GM19025 (cell line): ENCODE measurements at regions not wholly inside any gene's neighbourhood (a gene's known extent, or its start where the extent isn't known, plus 50 kb on each side); places are given as distances from the start of the nearest gene placed in this dataset.
"Not testable (repeated sequence)": the region's sequence is repeated elsewhere in the genome, so short reads cannot be mapped to it uniquely, and the experiment has no call there.

Source experiments
- ATAC-seq: cut with Tn5 transposase; IDR thresholded peaks from one replicate; pipeline ENCODE4 v1.9.1; 2021; ENCODE audit warnings: mild to moderate bottlenecking, low read depth, moderate library complexity; ENCODE audit not compliant: unreplicated experiment

DNA sequence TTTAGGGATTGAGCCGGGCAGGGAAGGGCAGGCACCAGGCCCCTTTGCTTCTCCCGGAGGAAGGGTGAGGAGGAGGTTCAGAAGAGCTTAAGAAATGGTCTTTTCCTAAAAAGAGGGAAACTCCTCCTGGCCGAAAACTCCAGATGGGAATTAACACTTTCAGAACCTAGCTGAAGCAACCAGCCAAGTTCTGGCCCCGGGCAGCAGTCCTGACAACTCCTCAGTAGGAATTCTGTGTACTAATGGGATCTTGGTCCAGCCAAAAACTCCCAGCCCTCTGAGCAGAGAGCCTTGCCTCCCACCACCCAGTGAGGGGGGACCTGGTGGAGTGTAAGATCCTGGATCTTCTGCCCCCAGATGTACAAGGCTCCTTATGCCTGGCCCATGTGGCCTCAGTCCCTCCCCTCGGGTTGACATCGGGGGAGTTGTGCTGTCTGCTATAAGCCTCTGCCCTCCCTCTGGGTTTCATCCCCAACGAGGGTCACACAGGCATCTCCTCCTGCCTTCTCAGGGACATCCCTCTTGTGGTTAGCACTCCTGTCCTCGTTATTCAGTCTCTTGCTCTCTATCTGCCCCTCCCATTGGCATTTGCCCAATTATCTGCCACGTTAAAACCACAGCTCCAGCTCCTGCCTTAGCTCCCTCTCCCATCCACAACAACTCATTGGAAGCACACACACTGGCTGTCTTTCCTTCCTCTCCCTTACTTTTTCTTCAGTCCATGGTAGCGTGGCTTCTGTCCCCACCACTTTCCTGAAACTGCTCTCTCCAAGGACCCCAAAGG is 184.6 kb downstream of the CYP26B1 start:
- no peak for ATAC-seq

DNA sequence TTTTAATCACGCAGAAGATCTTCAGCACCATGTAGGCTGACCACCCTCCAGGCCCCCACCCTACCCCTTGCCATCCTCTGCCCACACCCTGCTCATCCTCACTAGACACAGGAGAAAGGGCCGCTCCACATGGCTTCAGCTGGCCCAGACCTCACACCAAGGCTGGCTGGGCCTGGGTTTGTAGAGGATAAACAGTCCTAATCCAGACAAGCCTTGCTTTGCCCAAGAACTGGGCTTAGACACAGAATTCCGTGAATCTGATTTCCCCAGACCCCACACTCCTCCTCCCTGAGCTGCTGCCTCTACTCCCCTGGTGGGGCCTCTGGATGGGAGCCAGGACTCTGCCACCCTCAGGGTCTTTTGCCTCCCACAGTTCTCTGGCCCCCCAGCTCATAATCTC is 185.3 kb downstream of the CYP26B1 start:
- no peak for ATAC-seq

DNA sequence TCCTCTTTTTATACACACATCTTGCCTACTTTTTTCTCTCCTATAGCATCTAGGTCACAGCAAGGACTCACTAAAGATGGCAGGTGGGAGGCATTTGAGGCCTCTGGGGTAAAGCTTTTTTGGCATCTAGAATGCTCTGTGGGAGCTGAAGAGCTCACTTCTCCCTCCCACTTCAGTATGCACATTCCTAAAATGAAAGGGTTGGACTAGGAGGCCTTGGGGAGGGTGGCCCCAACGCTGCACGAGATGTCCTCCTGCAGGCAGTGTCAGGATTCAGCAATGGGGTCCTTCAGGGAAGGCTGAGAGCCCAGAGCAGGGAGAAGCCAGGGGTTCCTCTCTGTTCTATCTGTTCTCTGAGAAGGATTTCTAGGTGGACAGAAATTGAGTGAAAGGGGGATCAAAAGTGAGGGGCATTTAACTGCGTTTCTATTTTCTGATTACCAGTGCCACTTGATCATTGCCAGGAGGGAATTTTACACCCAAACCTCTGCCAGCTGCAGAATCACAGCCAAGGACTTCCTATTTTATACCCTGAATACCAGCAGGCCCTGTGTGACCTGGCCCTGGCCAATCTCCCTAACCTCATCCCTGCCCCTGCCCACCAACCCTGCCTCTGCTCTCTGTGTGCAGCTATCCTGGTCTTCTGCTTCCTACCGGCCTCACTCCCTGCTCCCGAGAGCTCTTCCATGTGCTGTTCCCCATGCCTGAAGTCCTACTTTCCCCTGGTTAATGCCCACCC is 186.2 kb downstream of the CYP26B1 start:
- ATAC-seq: no peak

DNA sequence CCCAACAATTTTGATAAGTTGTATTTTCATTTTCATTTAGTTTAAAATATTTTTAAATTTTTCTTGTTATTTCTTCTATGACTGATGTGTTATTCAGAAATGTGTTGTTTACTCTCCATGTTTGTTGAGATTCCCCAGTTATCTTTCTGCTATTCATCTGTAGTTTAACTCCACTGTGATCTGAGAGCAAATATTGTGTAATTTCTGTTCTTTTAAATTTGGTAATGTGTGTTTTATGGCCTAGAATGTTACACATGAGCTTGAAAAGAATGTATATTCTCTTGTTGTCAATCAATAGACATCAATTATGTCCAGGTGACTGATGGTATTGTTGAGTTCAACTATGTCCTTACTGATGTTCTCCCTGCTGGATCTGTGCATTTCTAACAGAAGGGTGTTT is 188.2 kb downstream of the CYP26B1 start:
- ATAC-seq: no peak

DNA sequence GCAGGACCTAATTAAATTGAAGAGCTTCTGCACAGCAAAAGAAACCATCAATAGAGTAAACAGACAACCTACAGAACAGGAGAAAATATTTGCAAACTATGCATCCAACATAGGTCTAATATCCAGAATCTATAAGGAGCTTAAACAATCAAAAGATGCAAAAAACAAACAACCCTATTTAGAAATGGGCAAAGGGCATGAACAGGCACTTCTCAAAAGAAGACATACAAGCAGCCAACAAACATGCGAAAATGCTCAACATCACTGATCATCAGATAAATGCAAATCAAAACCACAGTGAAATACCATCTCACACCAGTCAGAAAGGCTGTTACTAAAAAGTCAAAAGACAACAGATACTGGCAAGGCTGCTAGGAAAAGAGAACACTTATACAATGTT is 189.2 kb downstream of the CYP26B1 start:
- not testable (repeated sequence) for ATAC-seq

DNA sequence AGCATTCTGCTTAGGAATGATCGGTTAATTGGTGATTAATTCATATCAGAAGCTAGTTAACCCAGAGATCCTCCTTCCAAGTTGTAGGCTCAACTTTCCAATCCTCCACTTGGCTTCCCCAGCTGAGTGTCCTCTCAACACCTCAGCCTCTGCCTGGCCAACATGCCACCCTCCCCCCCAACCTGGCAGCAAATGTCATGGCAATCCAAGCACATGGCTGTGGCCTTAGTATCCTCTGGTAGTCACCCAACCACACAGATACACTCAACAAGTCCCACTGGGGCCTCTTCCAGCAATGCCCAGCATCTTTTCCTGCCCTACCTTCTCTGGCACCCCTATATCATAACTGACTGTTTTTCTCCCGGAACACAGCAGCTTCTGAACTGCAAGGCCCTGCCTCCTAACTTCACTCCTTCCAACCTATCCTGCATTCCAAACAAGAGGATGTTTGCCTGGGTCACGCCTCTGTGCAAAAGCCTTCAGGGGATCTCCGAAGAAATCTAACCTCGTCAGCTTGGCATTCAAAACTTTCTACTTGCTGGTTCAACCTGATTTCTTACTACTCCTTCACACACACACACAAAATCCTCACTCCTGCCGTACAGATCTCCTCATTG is 195.0 kb downstream of the CYP26B1 start:
- ATAC-seq: no peak

DNA sequence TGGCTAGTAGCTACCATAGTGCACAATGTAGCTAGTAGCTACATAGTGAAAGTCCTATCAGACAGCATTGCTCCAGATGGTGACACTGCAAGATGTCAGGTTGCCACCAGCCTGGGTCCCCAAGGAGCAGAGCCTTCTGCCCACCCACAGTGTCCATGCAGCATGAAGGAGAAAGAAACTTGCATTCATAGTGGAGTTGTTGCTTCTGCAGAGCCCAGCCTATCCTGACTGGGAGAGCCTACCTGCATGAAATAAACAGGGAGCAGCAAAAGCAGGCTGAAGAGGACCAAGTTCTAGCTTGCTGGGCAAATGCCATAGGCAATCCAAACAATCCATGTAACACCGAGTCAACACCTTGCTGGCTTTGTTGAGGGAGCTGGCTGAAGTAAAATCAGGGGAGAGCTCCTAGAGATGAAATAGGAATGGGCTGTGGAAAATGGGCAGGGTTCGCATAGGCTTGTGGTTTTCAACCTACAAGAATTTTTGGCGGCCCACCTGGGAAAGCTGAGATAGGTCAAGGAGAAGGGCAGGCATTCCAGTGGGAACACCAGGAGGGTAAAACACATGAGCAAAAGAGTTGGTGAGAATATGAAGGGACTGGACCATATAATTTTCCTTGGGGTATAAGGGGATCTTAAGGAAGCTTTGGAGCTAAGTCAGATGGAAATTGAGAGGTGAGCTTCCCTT is 195.8 kb downstream of the CYP26B1 start:
- ATAC-seq: no peak

DNA sequence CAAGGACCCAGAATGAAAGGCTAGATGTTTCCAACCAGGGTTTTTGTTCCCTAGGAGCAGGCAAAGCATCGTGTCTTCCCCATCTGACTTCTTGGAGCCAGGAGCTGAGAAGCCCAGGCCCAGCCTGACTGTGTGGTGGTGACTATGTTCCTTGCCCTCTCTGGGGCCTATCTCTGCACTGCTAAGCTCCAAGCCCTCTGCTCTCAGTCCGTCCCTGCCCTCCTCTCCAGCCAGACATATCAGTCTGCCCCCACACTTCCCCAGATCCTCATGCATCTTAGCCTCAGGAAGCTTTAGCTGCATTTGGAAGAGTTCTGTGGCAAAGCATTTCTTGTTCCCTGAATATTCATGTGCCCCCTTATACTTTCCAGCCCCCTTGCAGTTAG is 196.6 kb downstream of the CYP26B1 start:
- no peak for ATAC-seq

DNA sequence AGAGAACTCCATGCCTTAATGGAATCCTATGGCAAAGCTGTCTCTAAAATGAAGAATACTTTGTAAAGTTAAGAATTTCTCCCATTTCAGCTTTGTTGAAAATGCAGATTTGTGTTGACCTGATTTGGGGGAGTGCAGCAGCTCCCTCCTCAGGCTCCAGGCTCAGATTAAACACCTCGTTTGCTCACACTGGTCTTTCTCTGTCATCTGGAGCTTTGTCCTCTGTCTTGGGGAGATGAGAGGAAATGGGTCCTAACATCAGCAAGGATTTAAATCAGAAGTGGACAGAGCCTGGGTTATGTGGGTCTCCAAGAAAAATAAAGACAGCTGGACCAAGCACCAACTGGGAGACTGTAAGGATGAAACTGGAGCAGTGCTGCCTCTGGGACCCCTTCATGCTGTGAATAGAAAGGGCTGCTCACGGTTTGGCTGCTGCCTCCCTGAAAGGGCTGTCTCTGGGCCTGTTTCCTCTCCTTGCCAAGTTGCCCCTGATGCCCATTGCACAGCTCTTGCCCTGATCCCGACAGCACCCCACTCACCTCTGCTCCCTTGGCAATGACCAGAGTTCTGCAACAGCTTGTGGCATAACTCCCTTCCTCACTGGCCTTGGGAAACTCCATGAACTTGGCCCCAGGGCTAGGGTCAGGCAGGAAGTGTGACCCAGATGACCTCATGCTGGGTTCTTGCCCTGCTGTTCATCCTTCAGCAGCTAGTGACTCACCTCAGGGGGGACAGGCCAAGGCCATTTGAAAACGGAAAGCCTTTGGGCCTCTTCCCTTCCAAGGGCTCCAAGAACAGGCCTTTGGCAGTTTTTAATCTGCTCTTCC is 197.2 kb downstream of the CYP26B1 start:
- no peak for ATAC-seq

DNA sequence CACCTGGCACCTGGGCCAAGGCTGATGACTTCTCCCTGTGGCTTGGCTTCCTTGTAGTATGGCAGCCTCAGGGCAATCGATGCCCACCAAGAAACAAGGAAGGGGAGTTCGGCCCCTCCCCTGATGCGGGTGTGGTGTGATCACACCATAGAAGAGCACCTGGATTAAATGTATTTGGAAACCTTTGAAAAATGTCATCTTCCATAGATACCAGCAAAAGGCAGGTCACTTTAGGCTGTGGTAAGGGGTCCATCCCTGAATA is 198.2 kb downstream of the CYP26B1 start:
- no peak for ATAC-seq

DNA sequence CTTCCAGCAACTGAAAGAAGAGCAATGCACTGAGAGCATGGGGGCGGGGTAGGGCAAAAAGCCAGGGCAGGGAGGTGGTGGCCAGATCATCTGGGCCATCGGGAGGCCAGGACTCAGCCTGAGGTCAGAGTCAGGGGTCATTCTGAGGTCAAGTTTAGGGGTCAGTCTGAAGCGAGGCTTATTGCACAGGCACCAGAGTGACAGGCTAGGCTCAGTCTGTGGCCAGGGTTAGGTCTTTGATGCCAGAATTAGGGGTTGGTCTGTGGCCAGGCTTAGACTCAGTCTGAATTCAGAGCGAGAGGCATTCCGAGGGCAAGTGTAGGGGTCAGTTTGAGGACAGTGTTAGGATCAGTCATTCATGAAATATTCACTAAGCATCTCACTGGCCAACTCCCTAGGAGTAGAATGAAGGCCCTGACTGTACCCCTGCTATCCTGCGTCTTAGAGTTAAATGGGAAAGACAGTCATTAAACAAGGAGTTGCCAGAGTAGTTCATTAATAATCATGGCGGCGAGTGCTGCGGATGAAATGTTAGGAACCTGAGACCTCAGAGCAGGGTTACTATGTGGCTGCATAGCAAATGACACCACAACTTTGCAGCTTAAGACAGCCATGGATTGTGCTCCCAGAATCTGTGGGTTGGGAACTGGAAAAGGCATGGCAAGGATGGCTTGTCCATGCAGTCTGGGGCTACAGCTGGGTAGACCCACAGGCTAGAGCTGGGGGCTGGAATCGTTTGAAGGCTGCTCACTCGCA is 198.7 kb downstream of the CYP26B1 start:
- no peak for ATAC-seq

DNA sequence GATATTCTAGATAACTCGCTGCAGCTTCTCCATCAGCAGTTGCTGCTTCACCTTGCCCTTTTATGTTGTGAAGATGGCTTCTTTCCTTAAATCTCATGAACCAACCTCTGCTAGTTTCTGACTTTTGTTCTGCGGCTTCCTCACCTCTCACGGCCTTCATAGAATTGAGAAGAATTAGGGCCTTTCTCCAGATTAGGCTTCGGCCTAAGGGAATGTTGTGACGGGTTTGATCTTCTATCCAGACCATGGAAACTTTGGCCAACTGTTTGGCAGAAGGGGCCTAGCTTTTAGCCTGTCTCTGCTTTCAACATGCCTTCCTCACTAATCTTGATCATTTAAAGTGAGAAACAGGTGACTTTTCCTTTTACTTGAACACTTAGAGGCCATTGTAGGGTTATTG is 199.9 kb downstream of the CYP26B1 start:
- ATAC-seq: no peak

DNA sequence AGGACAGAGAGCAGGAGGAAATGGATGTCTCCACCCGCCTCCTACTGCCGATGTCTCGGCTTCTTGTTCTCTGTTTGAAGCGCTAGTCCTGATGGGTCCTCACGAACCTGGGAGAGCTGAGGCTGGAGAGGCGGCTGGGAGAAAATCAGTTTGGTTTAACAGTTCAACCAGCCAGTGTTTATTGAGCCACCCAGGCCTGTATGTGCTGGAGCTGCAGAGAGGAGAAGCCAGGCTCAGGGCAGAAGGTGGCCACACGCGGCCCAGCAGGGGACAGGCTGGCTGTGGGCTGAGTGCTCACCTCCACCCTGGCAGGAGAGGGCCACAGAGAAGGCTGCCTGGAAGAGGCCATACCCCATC is 202.1 kb downstream of the CYP26B1 start:
- ATAC-seq: no peak

DNA sequence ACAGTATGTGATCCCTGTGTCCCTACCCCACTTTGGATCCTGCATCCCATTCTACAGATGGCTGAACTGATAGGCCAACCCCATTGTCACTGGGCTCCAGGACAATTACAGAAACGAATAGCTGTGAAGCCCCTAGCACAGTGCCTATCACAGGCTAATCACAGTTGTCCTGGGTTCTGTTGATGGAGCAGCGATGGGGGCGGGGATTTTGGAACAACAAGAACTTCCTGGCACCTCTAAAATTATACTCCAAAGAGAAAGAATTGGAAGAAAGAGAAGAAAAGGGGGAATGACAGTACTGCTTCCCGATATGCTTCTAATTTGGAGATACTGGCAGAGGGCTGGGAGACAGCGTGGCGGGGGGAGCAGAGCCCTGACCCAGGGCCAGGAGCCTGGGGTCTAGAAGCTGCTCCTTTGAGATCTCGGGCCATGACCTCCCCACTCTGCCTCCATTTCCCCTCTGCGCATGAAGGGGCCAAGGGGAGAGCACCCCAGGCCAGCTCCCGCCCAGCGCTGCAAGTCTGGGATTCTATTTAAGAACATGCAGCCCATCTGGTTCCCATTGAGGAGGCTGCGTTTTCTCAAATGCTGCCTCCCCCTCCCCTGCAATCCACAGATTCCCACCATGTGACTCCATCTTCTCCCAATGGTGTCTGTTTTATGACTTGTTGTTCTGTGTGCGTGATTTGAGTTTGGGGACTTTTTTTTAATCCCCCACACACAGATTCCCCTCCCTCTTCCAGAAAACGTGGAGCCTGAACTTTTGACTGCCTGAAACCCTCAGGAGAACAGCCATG is 202.7 kb downstream of the CYP26B1 start:
- ATAC-seq: no peak

DNA sequence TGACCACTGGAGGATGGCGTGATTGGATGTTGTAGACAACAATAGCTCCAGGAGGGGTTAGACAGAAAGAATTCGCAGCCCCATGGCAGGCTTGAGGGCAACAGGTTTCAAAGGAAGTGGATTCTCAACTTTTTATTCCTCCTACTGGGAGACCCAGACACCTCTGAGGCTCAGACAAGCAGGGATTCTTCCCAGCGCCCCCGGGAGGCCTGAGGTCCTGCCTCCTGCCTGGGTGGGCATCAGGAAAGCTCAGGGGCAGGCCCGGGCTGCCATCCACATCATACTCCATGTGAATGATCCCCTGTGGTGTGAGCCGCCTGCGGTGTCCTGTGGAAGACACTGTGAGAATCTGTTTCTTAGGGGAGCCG is 203.5 kb downstream of the CYP26B1 start:
- no peak for ATAC-seq

DNA sequence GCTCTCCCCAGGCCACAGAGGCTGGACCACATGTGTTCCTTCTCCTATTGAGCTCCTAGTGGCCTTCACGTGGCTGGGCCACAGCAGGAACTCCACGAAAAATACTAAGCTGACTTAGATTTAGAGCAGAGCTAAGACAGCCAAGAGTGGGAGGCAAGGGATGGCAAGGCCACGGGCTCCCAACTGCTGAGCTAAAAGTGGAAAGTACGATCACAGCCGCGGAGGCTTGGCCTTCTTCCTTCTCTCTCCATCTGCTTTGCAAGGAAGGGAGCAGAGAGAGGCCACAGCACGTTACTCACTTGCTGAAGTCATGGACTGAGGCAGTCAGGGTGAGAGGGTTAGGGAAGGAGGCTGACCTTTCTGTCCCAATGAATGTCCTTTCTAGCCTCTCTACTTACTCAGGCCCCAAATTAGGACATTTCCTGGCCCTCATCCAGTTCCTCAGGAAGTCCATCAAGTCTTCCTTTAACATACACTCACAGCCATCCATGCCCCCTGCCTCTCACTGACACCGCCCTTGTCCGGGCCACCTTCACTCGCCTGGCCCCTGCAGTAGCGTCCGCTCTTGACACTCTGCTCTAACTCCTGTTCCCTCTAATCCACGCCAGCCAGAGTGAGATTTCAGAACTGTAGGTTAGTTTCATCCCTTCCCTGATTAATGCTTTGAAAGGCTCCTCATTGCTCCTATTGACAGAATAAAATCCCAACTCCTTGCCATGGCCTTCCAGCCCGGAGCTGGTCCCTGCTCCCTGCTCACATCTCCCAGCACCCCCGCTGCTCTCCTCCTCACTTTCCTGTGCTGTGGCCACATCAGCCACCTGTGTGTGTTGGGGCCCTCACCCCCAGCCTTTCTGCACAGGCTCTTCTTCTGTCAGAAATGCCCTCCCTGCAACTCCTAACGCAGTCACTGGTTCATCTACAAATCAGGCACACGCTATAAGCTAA is 204.2 kb downstream of the CYP26B1 start:
- ATAC-seq: no peak

DNA sequence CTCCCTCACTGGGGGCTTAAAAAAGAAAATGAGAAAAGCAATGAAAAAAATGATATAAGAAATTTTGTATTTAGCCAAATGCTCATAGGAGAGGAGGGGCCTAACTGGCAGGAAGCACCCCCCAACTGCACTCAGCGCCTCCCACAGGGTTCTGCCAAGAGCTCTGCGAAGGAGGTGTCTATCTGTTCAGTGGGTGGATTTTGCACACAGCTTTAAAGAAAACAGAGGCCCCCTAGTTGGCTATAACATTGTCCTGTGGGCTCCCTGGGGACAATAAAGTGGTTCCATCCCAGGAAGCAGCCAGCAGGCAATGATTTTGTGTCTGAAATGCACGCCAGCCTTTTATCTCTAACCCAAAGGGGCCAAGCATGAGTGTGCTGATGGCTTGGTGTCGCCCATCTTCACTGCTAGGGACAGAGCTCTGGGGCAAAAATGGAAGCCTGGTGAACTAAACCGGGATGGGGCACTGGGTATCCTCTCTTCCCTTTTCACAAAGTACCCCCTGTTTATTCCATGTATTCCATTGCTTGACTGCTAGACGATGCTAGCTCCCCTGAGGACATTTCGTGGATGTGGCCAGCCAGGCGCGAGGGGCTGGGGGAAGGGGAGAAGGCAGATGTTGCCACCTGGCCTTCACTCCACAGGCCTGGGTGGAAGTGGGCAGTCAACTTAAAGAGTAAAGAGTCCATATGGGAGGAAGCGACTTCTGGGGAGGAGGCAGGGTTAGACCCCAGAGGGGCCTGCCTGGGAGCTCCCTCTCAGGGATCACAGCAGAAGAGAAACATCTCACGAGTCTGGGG is 205.7 kb downstream of the CYP26B1 start:
- no peak for ATAC-seq
